ENCODE measurements at regions not wholly inside any gene's neighbourhood (a gene's known extent, or its start where the extent isn't known, plus 50 kb on each side); places are given as distances from the start of the nearest gene placed in this dataset.

DNA sequence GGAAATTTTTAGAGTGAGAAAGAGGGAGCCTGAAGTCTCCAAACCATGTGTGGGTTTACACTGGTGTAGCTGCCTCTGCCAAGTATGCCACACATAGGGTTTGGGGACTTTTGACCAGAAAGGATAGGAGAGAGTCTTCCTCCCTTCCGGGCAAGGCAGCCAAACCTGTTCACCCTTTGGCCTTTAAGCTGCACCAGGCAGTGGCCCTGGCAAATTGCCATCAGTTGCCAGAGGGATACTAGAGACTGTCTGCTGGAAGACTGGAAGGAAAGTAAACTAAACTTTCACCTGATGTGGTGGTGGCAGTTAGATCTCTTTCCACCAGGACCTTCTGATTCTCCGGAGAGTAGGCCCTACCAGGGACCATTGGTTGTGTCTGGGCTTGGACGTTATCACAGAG is 1263.2 kb downstream of the FAM181B start:
- H3K9me1 ChIP-seq (replicated peaks; ENCODE audit: control insufficient read depth, extremely low read depth, insufficient read depth, low read length), result no peaks in the 10 kb centered on the region
- no peak overlapping the region for H2AFZ ChIP-seq (ENCODE audit: low read depth, low read length)
- ChIA-PET CTCF (no interaction called here), POLR2A (no interaction called here)
- no peak overlapping the region for H3K27ac ChIP-seq (ENCODE audit: insufficient read depth, low read depth, low read length)
- no peaks in the 10 kb centered on the region for H3K79me2 ChIP-seq (ENCODE audit: control insufficient read depth, insufficient read depth, low read length)
- H3K36me3 ChIP-seq (ENCODE audit: control insufficient read depth in 2 of 2, extremely low read depth in 1 of 2, insufficient read depth in 2 of 2, low read length in 2 of 2), result no peaks in the 10 kb centered on the region
- TF ChIP-seq POLR2A (IDR thresholded peaks at IDR 0.05; ENCODE audit: low read depth, low read length) (no peak), POLR2AphosphoS5 (IDR thresholded peaks at IDR 0.05; ENCODE audit: insufficient read depth, low read depth, low read length) (no peak), MYC (IDR thresholded peaks at IDR 0.05; ENCODE audit: low read depth, low read length) (no peak), FOS (IDR thresholded peaks at IDR 0.05; ENCODE audit: borderline replicate concordance, insufficient read depth, low read length) (no peak), JUN (IDR thresholded peaks at IDR 0.05; ENCODE audit: borderline replicate concordance, insufficient read depth, insufficient read length, low read depth) (no peak), MAX (IDR thresholded peaks at IDR 0.05; ENCODE audit: insufficient read depth, insufficient read length) (no peak), GATA2 (IDR thresholded peaks at IDR 0.05; ENCODE audit: insufficient read depth, insufficient read length, low read depth, low read length) (no peak)
- TF ChIP-seq, protein P1, sequence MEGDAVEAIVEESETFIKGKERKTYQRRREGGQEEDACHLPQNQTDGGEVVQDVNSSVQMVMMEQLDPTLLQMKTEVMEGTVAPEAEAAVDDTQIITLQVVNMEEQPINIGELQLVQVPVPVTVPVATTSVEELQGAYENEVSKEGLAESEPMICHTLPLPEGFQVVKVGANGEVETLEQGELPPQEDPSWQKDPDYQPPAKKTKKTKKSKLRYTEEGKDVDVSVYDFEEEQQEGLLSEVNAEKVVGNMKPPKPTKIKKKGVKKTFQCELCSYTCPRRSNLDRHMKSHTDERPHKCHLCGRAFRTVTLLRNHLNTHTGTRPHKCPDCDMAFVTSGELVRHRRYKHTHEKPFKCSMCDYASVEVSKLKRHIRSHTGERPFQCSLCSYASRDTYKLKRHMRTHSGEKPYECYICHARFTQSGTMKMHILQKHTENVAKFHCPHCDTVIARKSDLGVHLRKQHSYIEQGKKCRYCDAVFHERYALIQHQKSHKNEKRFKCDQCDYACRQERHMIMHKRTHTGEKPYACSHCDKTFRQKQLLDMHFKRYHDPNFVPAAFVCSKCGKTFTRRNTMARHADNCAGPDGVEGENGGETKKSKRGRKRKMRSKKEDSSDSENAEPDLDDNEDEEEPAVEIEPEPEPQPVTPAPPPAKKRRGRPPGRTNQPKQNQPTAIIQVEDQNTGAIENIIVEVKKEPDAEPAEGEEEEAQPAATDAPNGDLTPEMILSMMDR (IDR thresholded peaks at IDR 0.05; ENCODE audit: extremely low read depth in 1 of 2, insufficient read depth in 1 of 2, low read depth in 1 of 2, low read length in 2 of 2), result no peak
- FAIRE-seq (no peak), DNase-seq (ENCODE audit: low read depth, low spot score) (no peak)
- no peak overlapping the region for H3K4me3 ChIP-seq (replicated peaks in 1 of 3; ENCODE audit: insufficient read depth in 1 of 3, low read depth in 1 of 3, low read length in 3 of 3)
- H3K9me3 ChIP-seq (replicated peaks; ENCODE audit: control insufficient read depth, insufficient read depth, low read length), result peaks cover 3% of the 10 kb centered on the region
- intact Hi-C loops (cut with micrococcal nuclease) (no loop called here), dilution Hi-C loops (cut with MboI; ENCODE audit: extremely low pct_ligation_motif_present, low sequenced_read_pairs) (no loop called here)
- H3K9ac ChIP-seq (replicated peaks; ENCODE audit: extremely low read depth, insufficient read depth, low read length), result no peak overlapping the region
- H4K20me1 ChIP-seq (replicated peaks; ENCODE audit: control insufficient read depth, extremely low read depth, insufficient read depth, low read length), result no peaks in the 10 kb centered on the region
- no peaks in the 10 kb centered on the region for H3K4me1 ChIP-seq (ENCODE audit: control insufficient read depth, extremely low read depth, insufficient read depth, low read length)
- H3K27me3 ChIP-seq (ENCODE audit: control insufficient read depth in 2 of 2, insufficient read depth in 2 of 2, low read length in 2 of 2), result no peaks in the 10 kb centered on the region
- H3K4me2 ChIP-seq (ENCODE audit: insufficient read depth, low read length), result no peak overlapping the region
- no TSS peak for BruUV-seq (replicated peaks)
